ENCODE measurements at regions not wholly inside any gene's neighbourhood (a gene's known extent, or its start where the extent isn't known, plus 50 kb on each side); places are given as distances from the start of the nearest gene placed in this dataset.

- H3K27me3 ChIP-seq (ENCODE audit: control insufficient read depth in 1 of 2, insufficient read depth in 2 of 2, low read length in 2 of 2), result no peaks in the 10 kb centered on the region
- no peak for FAIRE-seq
Observed at GRCh38 chr9:14021871-14022525, 291.9 kb downstream of the NFIB start.

More at GRCh38 chr9:14021871-14022525, 291.9 kb downstream of the NFIB start:
- WGBS (ENCODE audit: low lambda C conversion rate), result 22% methylated on average over 3 of the region's 3 CpGs
- ChIA-PET CTCF (ENCODE audit: low intra/inter-chr PET ratio, low total read pairs) (no interaction called here), POLR2A (no interaction called here)
- H3K4me3 ChIP-seq (replicated peaks in 1 of 3; ENCODE audit: insufficient read depth in 1 of 3, low read depth in 2 of 3, low read length in 3 of 3), result no peak overlapping the region
- no peak for ATAC-seq
- no peaks in the 10 kb centered on the region for H4K20me1 ChIP-seq (ENCODE audit: insufficient read depth, low read length)
- no peak overlapping the region for H3K9ac ChIP-seq (ENCODE audit: insufficient read depth, low read depth, low read length)
- intact Hi-C loops (cut with micrococcal nuclease; ENCODE audit: unreplicated experiment) (no loop called here), in situ Hi-C loops (cut with HindIII; ENCODE audit: extremely low pct_ligation_motif_present, low pct_unique_long_range_greater_than_20kb) (no loop called here)
- TF ChIP-seq BATF2 (CRISPR knock-in tag; IDR thresholded peaks at IDR 0.05) (no peak), ZFP1 (CRISPR knock-in tag; IDR thresholded peaks at IDR 0.05) (no peak), ZBTB40 (IDR thresholded peaks at IDR 0.05) (no peak), ZBTB40 (CRISPR knock-in tag; IDR thresholded peaks at IDR 0.05) (no peak), ATF7 (IDR thresholded peaks at IDR 0.05) (peak; percentile 55), ATF7 (CRISPR knock-in tag; IDR thresholded peaks at IDR 0.05) (no peak), XBP1 (CRISPR knock-in tag; IDR thresholded peaks at IDR 0.05) (no peak), ZSCAN20 (CRISPR knock-in tag; IDR thresholded peaks at IDR 0.05; ENCODE audit: borderline replicate concordance) (no peak)
- H3K79me2 ChIP-seq (ENCODE audit: insufficient read depth, low read length), result no peaks in the 10 kb centered on the region
- no TSS peak for BruUV-seq (replicated peaks)
- no peak overlapping the region for H2AFZ ChIP-seq (ENCODE audit: low read length)
- no peaks in the 10 kb centered on the region for H3K4me1 ChIP-seq (ENCODE audit: insufficient read depth, low read length)
- H3K4me2 ChIP-seq (ENCODE audit: low read depth, low read length), result no peak overlapping the region
- H3K27ac ChIP-seq (ENCODE audit: extremely low read length, insufficient read depth, low read length), result no peak overlapping the region
- no peak for DNase-seq (ENCODE audit: low spot score)
- H3K36me3 ChIP-seq (replicated peaks in 1 of 2; ENCODE audit: control insufficient read depth in 1 of 2, insufficient read depth in 2 of 2, low read length in 2 of 2), result no peaks in the 10 kb centered on the region
- H3K9me3 ChIP-seq (ENCODE audit: low read length), result no peaks in the 10 kb centered on the region
